ENCODE measurements at regions not wholly inside any gene's neighbourhood (a gene's known extent, or its start where the extent isn't known, plus 50 kb on each side); places are given as distances from the start of the nearest gene placed in this dataset.
A peak's percentile ranks its signal among the peaks of the same experiment; 100 is the strongest.

DNA sequence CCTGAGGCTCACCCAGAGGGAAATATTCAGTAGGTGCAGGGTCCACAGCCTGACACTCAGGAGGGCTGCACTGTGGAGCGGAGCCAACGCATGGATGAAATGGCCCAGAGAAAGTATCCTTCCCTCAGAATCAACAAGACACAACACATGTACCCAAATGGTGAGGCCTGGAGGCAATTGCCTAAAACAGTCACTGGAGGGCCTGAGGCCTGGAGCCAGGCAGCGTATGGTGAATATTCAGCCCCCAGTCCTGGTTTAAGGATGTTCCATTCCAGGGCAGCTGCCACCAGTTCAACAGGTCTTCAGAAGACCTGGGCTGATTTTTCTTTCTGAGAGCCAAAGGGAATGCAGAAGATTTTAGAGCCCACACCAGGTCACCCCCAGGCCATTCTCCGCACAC is 264.8 kb downstream of the INSC start:
- no peak for DNase-seq (ENCODE audit: low spot score)

DNA sequence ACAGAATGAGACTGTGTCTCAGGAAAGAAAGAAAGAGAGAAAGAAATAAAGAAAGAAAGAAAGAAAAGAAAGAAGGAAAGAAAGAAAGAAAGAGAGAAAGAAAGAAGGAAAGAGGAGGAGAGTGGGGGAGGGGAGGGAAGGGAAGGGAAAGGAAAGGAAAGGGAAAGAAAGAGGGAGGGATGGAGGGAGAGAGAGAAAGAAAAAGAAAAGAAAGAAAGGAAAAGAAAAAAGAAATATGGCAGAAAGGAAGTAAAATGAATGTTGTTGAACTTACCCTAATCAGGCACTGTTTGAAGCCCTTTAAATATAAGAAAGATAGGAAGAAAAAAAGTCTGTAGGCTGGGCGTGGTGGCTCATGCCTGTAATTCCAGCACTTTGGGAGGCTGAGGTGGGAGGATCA is 276.1 kb downstream of the INSC start:
- no peak for DNase-seq (ENCODE audit: low spot score)

DNA sequence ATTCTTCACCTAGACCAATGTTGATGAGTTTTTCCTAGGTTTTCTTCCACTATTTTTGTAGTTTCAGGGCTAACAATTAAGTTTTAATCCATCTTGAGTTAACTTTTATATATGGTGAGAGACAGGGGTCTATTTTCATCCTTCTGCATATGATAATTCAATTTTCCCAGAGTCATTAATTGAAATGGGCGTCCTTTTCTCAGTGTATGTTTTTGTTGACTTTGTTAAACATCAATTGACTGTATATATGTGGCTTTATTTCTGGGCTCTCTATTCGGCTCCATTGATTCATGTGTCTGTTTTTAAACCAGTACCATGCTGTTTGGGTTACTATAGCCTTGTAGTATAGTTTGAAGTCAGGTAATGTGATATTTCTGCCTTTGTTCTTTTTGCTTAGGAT is 282.1 kb downstream of the INSC start:
- DNase-seq (ENCODE audit: low spot score) = no peak

DNA sequence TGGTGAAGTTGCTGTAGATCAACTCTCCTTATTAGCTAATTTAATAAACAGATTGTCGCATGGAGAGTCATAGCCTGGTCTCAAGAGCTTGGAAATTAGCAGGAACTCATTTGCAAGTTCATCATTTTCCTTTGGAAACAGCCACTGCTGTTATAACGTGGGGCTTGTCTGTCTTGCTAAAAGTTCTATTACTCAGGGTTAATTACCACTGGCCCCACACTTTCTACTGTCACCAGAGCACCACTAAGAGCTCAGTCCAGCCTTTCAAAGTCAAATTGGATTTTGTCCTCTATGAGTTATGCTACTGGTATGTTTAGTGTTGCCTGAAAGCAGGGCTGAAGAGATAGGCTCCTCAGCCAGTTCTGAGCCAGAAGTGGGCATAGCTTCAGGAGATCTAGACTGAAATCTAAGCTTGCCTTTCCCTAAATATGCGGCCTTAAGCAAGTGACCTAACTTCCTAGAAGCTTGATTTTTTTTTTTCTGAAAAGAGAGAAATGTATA is 292.2 kb downstream of the INSC start:
- DNase-seq (ENCODE audit: low spot score) = peak; percentile 17

DNA sequence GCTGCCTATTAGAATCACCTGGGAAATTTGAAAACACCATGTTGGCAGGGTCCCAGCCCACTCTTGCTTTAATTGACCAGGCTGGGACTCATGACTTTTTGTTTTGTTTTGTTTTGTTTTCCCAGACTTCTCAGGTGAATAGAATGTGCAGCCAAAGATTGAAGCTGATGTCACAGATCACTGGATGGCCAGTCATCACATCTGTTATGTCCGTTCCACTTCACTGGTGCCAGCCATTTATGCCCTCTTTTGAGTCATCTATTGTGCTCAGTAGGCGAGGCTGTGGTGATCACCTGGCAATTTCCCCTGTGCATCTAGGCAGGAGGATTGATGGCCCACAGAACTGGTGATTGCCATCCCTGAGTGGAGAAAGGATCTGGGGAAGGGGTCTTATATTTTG is 297.3 kb downstream of the INSC start:
- DNase-seq (ENCODE audit: low spot score) = peak; percentile 97

DNA sequence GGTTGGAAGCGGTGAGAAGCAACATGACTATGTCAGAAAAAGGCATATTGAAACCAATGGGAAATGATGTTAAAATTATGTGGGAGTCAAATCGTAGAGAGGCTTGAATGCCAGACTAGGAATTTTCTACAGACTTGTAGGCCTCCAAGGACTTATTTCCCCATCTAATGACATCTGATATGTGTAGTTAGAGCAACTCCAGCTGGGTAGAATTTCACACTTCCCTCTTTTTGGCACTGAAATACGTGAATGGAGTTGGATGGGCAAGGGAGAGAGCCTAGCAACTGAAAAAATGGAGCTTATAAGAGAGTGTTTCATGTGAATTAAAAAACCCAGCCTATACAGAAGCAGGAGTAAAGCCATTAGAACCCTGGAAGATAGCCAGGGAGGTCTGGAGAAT is 304.2 kb downstream of the INSC start:
- DNase-seq (ENCODE audit: low spot score) = no peak

DNA sequence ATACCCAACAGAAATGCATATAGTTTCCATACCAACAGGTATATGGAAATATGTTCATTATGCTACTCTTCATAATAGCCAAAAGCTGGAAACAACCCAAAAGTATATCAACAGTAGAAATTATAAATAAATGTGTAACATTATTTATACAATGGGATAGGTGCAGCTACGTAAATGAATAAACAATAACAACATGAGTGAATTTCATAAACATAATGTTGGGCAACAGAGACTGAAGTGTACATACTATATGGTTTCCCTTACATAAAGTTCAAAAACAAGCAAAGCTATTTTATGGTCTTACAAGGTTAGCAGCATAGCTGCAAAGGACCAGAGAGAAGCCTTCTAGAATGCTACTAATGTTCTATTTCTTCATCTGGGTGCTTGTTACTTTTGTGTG is 305.0 kb downstream of the INSC start:
- no peak for DNase-seq (ENCODE audit: low spot score)

DNA sequence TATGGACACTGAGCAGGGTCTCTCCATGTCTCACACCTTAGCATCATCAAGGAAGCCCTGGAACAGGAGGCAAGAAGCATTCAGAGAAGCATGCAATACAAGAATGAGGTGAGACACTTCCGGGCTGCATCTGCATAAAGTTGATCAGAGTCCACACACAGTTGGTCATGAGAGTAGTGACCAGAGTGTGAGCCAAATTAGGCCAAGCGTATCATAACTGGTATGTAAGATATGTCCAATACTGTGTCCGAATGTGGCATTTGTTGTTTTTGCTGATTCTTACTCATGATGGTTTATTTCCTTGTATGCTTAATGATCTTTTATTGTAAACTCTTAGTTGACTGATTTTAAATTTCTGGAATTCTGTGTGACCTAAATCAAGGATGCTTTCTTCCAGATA is 315.7 kb downstream of the INSC start:
- DNase-seq (ENCODE audit: low spot score) = peak; percentile 86

DNA sequence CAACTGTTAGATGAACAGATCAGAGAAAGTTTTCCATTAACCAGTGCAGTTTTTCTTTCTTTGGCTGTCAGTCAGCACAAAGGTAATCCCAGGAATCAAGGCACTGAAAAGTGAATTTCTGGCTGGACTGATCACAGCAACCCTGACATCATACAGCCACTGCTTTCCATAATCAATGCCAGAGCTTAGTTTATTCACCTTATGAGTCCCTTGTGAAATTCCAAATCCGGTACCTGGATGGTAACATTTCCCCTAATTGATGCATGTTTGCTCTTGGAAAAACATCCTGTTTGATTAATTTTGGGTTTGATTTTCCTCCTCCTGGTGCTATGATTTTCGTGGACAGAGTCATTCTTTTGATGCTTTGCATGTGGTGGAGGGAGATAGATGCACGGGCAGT is 319.8 kb downstream of the INSC start:
- no peak for DNase-seq (ENCODE audit: low spot score)

DNA sequence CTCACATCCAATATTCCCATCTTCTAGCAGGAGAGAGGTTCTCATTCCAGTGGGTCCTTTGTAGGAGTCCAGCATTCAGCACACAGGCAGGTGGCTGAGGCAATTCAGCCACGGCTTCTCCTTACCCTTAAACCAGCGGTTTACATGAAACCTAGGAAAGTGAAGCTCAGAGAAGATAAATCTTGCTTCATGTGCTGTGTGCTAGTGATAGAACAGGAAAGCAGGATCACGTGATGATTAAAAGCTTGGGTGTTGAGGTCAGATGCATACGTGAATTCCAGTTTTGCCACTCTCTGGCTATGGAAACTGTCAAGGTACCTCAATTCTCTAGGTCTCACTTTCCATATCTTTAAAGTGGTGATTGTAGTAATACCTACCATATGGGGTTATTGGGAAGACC is 331.6 kb downstream of the INSC start:
- no peak for DNase-seq (ENCODE audit: low spot score)

DNA sequence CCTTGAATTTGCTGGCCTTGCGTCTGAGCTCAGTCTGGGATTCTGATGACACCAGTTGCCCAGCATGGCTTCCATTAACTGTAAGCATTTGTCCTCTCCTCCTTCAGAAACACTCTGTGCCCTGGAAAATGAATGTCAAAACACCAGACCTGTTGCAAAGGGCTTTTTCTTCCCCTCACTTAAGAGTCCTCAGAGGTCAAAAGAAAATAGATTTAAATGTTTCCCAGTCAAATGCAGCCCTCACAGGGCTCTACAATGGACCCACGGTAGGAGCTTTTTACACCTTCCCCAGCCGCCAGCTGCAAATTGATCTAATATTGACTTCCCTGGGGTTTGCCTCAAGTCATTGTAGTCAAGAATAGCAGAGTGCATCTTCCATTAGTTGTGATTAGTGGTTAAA is 332.2 kb downstream of the INSC start:
- DNase-seq (ENCODE audit: low spot score) = no peak

DNA sequence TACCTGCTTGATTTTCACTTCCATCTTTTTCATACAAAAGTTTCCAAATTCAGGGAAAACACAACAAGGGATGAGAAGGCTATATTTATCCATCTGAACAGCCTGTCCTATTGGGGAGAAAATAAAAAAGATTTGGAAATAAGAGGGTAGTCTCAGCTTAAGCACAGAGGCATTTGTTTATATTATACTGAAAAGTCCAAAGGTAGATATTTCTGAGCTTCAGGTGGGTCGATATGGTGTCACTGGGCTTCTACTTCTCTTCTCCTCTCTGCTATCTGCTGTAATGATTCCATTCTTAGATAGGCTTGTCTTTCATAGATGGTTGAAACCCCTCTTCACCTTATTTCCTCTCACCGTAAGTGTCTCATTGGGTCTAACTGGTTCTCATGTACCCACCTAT is 337.0 kb downstream of the INSC start:
- DNase-seq (ENCODE audit: low spot score) = no peak

DNA sequence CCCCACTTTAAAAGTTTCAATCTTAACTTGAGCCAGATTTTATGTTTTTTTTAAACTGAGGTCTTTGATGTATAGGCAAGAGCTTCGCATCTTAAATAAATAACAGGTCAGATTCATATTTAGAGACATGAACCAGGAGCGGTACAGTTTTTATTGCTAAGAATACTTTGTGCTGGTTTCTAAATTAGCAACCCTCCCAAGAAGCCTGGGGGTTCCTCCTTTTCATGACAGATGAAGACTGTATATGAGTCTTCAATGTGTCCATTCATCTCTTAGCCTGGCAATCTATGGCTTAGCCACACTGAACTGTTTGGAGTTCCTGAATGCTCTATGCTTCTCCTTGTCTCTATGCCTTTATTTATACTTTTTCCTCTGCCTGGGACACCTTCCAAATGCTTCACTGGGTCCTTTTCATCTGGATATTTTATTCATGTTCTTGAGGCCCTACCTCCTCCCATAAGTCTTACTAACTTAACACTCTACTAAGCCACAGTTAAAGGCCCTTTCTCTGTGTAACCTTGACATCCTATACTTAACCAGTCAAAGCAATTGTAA is 338.6 kb downstream of the INSC start:
- no peak for DNase-seq (ENCODE audit: low spot score)

DNA sequence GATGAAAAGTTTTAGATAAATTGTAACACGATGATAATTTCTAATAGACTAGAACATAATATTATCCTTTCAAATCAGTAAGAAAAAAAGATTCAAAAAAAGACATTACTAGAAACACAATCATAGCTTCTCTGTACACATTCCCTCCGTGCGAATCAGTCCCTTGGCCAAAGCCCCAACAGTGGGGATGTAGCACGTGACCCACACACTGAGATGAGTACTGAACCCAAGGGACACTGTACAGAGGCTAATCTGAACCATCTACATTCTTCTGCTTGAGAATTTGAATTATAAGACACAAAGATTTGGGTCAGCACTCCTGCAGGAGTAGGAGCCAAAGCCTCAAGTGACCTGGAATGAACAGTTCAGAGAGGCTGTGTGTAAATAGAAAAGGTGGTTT is 353.7 kb downstream of the INSC start:
- DNase-seq (ENCODE audit: low spot score) = peak; percentile 48

DNA sequence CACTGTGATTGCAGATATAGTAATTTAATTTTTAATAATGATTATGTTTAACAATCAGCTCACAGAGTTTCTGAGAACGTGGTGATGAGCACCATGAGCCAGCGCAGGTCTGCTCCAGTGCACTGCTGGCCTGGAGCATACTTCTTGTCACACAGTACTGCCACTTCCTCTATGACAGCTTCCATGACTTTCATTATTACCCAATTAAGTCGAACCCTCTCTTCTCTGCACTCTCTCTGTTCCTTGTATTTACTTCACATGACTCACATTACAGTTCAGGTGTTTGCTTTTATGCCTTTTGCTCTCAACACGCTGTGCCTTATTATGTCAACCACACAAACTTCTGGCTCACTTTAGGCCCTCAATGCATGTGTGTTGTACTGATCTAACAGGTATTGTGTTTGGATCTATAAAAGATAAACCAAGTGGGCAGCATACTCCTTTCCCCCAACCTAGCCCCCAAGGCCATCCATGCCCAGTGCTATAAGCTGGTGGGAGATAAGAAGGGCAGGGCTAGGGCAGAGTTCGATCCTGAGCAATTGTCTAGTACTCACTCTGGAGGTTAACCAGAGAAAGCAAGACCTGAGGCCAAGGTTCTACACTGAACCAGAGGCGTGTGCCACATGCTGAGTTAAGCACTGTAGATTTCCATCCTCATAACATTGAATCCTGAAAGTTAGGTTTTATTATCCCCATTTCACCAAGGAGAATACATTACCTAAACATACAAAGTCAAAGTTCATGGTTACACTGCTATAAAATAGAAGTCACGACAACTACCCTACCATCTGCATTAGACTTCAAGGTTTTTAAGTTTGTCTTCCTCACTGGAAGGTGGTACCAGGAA is 356.5 kb downstream of the INSC start:
- peak; percentile 81 for DNase-seq (ENCODE audit: low spot score)

DNA sequence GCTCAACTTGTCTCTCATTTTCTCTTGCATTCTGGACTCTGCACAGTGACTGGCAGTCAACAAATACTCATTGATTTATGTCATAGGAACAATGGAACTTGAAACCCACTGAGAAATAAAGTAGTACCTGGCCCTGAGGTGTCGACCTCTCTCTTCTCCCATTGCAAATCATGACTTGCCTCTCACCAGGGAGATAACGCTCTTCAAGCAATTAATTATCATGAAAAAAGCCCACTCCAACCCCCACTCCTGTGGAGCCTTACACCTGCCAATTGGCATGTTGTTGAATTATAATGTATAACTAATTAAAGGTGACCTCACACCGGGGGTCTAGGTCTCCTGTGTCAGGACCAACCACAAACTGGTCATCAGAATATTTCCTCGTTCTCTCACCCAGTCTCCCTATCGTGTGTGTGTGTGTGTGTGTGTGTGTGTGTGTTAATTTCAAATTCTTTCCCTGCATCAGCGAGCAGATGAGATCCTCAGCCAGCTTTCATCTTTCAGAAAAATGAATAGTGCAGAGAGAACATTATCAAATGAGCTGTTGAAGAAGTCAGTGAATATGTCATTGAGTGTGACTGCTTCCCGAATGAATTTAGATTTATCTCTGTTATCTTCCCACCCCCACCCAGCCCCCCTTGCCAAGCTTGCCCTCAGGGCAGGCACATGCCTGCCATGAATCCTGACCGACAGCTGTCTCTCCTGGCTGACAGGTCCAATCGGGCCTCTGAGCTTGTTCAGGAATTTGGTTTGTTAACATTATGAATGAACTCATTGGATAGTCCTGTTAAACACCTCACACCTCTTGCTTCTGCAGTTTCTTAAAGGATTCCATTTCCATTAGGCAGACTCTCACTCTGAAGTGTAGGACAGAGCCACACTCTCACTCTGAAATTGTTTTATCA is 357.4 kb downstream of the INSC start:
- DNase-seq (ENCODE audit: low spot score) = peak; percentile 97

DNA sequence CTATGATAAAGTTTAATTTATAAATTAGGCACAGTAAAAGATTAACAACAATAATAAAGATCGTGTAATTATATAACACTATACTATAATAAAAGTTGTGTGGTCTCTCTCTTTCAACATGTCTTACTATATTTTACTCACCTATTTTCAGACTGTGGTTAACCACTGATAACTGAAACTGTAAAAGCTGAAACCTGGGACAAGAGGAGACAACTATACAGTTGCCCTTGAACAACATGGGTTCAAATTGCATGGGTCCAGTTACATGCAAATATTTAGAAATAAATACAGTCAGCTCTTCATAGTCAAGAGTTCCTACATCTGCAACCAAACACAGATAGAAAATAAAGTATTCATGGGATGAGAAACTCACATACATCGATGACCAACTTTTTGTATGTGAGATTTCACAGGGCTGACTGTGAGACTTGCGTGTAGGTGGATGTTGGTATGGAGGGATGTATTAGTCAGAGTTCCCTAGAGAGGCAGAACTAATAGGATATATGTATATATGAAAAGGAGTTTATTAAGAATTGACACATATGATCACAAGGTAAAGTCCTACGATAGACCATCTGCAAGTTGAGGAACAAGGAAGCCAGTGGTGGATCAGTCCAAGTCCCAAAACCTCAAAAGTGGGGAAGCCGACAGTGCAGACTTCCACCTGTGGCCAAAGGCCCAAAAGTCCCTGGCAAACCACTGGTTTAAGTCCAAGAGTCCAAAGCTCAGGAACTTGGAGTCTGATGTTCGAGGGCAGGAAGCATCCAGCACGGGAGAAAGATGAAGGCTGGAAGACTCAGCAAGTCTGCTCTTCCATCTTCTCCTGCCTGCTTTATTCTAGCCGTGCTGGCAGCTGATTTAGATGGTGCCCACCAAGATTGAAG is 359.5 kb downstream of the INSC start:
- DNase-seq (ENCODE audit: low spot score) = no peak

DNA sequence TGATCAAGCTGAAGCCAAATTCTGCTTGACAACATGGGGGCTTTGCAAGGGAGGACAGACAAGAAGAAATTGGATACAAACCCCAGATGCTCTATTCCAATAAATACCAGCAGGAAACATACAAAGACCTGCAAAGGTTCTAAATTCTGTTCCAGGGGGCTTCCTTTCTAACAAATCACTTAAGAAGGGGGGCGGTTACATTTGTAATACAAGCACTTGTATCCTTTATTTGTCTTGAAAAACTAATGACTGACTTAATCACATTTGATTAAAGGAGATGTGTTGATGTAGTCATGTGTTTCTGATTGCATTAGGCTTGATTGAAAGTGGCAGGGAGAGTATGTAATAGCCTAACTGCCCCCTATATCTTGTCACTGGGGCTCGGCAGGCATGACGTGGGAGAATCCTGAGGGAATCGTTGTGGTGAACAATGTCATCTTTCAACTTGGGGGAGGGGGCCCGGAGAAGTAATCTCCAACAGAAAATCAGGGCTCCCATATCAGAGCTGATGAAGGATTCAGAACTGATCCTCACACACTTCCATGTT is 361.7 kb downstream of the INSC start:
- DNase-seq (ENCODE audit: low spot score) = no peak

DNA sequence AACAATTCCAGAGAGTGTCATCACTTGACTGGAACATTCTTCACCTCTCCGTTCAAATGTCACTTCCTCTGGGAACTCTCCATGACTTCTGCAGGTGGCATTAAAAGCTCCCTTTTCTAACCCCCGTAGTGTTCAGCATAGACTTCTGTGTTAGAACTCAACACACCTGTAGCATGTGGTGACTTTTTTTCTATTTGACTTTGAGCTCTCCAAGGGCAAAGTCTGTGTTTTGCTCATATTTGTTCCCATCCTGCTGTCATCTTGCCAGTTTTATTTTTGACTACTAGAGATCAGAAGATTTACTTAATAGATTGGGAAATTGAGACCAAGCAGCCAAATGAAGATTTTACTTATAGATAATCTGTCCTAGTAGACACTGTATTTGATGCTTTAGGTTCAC is 367.1 kb downstream of the INSC start:
- no peak for DNase-seq (ENCODE audit: low spot score)

DNA sequence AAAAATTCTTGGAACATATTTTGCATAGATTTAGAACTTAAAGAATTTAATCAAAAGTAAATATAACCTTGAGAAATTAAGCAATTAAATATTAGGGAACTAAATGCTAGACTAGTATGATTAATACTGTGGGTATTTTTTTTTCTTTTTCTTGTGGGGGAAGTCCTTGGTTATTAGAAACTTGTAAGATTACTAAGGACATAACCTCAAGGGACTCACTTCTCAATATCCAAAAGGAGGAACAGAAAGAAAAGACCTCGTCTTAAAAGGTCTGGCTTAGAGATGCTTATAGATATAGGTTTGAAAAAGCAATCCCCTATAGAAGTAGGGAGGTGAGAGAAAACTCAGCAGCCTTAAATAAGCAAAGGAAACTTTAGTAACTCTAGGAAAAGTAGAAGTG is 368.5 kb downstream of the INSC start:
- DNase-seq (ENCODE audit: low spot score) = no peak

DNA sequence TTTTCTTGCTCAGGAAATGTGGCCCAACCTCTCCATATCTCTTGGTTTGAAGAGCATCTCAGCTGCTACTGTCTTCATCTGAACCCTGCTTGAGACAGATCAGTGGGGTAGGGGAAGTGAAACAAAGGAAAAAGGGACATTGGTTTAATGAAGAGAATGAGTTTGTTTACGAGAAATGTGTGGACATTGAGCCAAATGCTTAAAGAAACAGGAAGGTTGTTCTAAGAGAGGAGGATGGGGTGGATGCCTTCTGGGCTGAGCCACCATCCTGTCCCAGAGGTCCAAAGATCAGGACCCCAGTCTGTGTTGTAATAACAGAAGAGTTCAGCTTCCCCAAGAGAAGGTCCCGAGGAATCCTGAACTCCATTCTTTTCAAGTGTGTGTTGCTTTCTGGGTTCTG is 369.7 kb downstream of the INSC start:
- DNase-seq (ENCODE audit: low spot score) = no peak

DNA sequence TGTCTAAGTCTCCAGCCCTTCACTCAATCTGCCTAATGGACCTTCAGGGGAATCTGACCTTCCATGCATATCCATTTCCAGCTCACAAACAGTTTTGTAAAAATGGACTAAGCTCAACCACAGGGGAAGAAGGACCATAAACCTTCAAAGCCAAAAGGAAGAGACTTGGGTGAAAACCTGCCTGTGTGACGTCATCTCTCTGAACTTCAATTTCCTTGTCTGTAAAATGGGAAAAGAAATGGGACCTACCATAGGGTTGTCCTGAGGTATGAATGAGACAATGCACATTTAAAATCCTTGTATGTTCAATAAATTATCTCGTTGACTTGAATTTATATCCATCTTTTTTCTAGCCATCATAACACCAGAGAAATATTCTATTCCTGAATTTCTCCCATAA is 370.7 kb downstream of the INSC start:
- DNase-seq (ENCODE audit: low spot score) = no peak

Data from kidney tubule cell (primary cell).